ENCODE measurements at regions not wholly inside any gene's neighbourhood (a gene's known extent, or its start where the extent isn't known, plus 50 kb on each side); places are given as distances from the start of the nearest gene placed in this dataset.
A peak's percentile ranks its signal among the peaks of the same experiment; 100 is the strongest.

DNA sequence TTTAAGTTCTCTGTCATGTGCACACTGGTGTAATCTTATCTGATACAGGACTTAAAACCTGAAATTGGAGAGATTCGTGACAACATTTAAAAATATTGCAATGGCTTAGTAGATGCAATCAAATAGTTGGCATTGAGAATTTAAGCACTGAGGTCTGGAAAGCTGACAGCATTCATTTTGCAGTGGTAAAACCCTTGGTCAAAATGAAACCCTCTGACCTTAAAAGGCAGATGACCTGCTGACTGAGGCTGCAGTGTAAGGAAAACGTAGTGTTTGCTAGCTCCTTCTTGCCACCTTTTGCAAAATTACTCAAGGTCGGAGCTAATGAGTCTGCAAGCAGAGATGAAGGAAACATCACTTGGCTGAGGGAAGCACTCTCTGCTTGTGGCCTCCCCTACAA, 150.6 kb downstream of the KCTD12 start:
- Histone ChIP-seq H3K36me3 (no peaks in the 10 kb centered on the region), H3K27me3 (no peaks in the 10 kb centered on the region), H3K4me1 (no peaks in the 10 kb centered on the region), H3K4me2 (no peak overlapping the region), H3K9me3 (no peaks in the 10 kb centered on the region), H3K9ac (no peak overlapping the region), H4K20me1 (no peaks in the 10 kb centered on the region), H3K27ac (no peak overlapping the region), H3K4me3 (no peak overlapping the region)
- TF ChIP-seq Cebpa-rat (IDR thresholded peaks at IDR 0.05): no peak

DNA sequence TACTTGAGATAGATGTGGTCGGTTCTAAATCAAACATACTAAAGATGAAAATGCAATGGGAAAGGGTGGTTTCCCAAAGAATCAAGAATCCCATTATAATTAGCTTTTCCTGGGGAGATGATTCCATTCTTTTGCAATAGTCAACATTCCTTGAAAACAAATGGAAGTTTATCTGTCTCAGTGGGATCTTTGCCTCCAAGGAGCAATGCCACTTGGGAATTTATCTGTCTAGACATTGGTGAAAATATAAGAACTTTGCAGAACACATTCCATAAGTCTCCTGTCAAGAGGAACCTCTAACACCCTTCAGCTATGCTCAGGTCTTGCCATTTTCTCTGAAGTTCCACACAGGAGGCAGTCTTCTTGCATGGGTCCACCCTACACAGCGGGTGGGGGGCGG, 152.5 kb downstream of the KCTD12 start:
- H3K4me1 ChIP-seq: no peaks in the 10 kb centered on the region
- no peak for TF ChIP-seq Cebpa-rat (IDR thresholded peaks at IDR 0.05)
- H3K9me3 ChIP-seq: no peaks in the 10 kb centered on the region
- H4K20me1 ChIP-seq: no peaks in the 10 kb centered on the region
- H3K27ac ChIP-seq: no peak overlapping the region
- no peak overlapping the region for H3K4me3 ChIP-seq
- no peaks in the 10 kb centered on the region for H3K36me3 ChIP-seq
- no peak overlapping the region for H3K9ac ChIP-seq
- H3K27me3 ChIP-seq: no peaks in the 10 kb centered on the region
- no peak overlapping the region for H3K4me2 ChIP-seq

- Histone ChIP-seq H3K36me3 (no peaks in the 10 kb centered on the region), H4K20me1 (no peaks in the 10 kb centered on the region), H3K4me1 (no peaks in the 10 kb centered on the region), H3K4me3 (no peak overlapping the region), H3K9me3 (peaks cover 9% of the 10 kb centered on the region), H3K4me2 (no peak overlapping the region), H3K9ac (no peak overlapping the region), H3K27me3 (no peaks in the 10 kb centered on the region), H3K27ac (no peak overlapping the region)
- no peak for TF ChIP-seq Cebpa-rat (IDR thresholded peaks at IDR 0.05)
Observed at GRCh38 chr13:76732367-76732766, 153.8 kb downstream of the KCTD12 start.

GRCh38 chr13:76730220-76730619, 156.0 kb downstream of the KCTD12 start:
- H3K4me3 ChIP-seq: no peak overlapping the region

DNA sequence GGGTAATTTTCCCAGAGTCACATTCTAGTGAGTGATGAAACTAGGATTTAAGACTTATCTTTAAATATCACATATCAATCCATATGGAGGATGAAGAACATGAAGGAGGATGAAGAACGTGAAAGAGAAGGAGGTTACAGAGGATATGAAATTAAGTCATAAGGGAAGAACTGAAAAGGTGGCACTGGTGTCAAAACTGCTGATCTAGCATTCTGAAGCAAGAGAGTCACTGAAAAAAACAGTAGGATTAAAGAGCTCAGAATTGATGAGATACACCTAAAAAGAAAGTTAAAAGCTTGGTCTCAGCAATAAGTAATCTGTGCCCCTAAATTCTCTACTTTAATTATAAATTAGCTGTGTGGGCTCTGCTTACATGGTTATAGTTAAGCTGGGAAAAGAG, 156.5 kb downstream of the KCTD12 start:
- Histone ChIP-seq H3K4me1 (no peaks in the 10 kb centered on the region), H3K4me2 (no peak overlapping the region), H3K9ac (no peak overlapping the region), H3K4me3 (no peak overlapping the region), H3K27ac (no peak overlapping the region), H3K9me3 (peaks cover 21% of the 10 kb centered on the region), H3K36me3 (no peaks in the 10 kb centered on the region), H3K27me3 (no peaks in the 10 kb centered on the region), H4K20me1 (no peaks in the 10 kb centered on the region)
- TF ChIP-seq Cebpa-rat (IDR thresholded peaks at IDR 0.05): no peak

More at GRCh38 chr13:76730220-76730619, 156.0 kb downstream of the KCTD12 start:
- Histone ChIP-seq H3K27ac (no peak overlapping the region), H3K9ac (no peak overlapping the region), H3K27me3 (no peaks in the 10 kb centered on the region), H3K4me1 (no peaks in the 10 kb centered on the region), H3K9me3 (peaks cover 21% of the 10 kb centered on the region), H3K4me2 (no peak overlapping the region), H4K20me1 (no peaks in the 10 kb centered on the region), H3K36me3 (no peaks in the 10 kb centered on the region)
- TF ChIP-seq Cebpa-rat (IDR thresholded peaks at IDR 0.05): no peak

- Histone ChIP-seq H3K9ac (no peak overlapping the region), H3K4me3 (no peak overlapping the region), H3K4me2 (no peak overlapping the region), H3K36me3 (no peaks in the 10 kb centered on the region), H3K4me1 (peaks cover 8% of the 10 kb centered on the region), H4K20me1 (no peaks in the 10 kb centered on the region), H3K27ac (no peak overlapping the region), H3K9me3 (peaks cover 21% of the 10 kb centered on the region), H3K27me3 (no peaks in the 10 kb centered on the region)
- no peak for TF ChIP-seq Cebpa-rat (IDR thresholded peaks at IDR 0.05)
Observed at GRCh38 chr13:76725896-76726295, 160.3 kb downstream of the KCTD12 start.

- TF ChIP-seq Cebpa-rat (IDR thresholded peaks at IDR 0.05): no peak
- Histone ChIP-seq H3K4me1 (peaks cover 8% of the 10 kb centered on the region), H3K4me2 (no peak overlapping the region), H3K9ac (no peak overlapping the region), H3K27ac (no peak overlapping the region), H3K27me3 (no peaks in the 10 kb centered on the region), H3K4me3 (no peak overlapping the region), H3K36me3 (no peaks in the 10 kb centered on the region), H3K9me3 (peaks cover 21% of the 10 kb centered on the region), H4K20me1 (no peaks in the 10 kb centered on the region)
Observed at GRCh38 chr13:76725211-76725610, 161.0 kb downstream of the KCTD12 start.

- Histone ChIP-seq H3K27me3 (no peaks in the 10 kb centered on the region), H3K9ac (no peak overlapping the region), H3K4me1 (peaks cover 8% of the 10 kb centered on the region), H3K4me2 (no peak overlapping the region), H4K20me1 (no peaks in the 10 kb centered on the region), H3K36me3 (no peaks in the 10 kb centered on the region), H3K4me3 (no peak overlapping the region), H3K27ac (no peak overlapping the region), H3K9me3 (peaks cover 21% of the 10 kb centered on the region)
- TF ChIP-seq Cebpa-rat (IDR thresholded peaks at IDR 0.05): no peak
Observed at GRCh38 chr13:76724421-76724820, 161.8 kb downstream of the KCTD12 start.

- peak overlapping the region; percentile 35 for H3K4me2 ChIP-seq
- H3K36me3 ChIP-seq: no peaks in the 10 kb centered on the region
- no peak overlapping the region for H3K4me3 ChIP-seq
- H3K27me3 ChIP-seq: no peaks in the 10 kb centered on the region
- H3K4me1 ChIP-seq: peaks cover 8% of the 10 kb centered on the region
- no peak for TF ChIP-seq Cebpa-rat (IDR thresholded peaks at IDR 0.05)
- H3K27ac ChIP-seq: peak overlapping the region; percentile 12; the same call in 1 of the 2 replicates
- H3K9ac ChIP-seq: no peak overlapping the region
- H3K9me3 ChIP-seq: peaks cover 21% of the 10 kb centered on the region
- no peaks in the 10 kb centered on the region for H4K20me1 ChIP-seq
Observed at GRCh38 chr13:76723551-76724232, 162.5 kb downstream of the KCTD12 start.

DNA sequence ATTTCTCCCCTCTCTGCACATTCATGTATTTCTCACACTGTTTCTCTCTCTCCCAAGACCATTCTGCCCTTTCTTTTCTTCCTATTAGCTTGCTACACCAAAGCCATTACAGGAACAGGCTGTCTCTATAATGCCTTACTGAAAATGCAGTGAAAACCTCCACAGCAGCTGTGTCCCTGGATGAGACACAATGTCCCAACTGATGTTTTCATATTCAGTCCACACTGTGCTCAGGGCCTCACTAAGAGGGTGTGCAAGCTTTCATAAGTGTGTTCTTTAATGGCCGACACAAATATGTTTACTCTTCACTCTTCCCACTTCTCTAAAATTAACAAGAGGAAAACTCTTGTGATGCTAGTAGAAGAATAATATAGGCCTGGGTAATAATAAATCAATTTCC, 163.4 kb downstream of the KCTD12 start:
- peaks cover 16% of the 10 kb centered on the region for H3K9me3 ChIP-seq
- no peak overlapping the region for H3K27ac ChIP-seq
- no peaks in the 10 kb centered on the region for H3K36me3 ChIP-seq
- no peak overlapping the region for H3K4me2 ChIP-seq
- H3K9ac ChIP-seq: no peak overlapping the region
- peaks cover 8% of the 10 kb centered on the region for H3K4me1 ChIP-seq
- H4K20me1 ChIP-seq: no peaks in the 10 kb centered on the region
- no peaks in the 10 kb centered on the region for H3K27me3 ChIP-seq
- H3K4me3 ChIP-seq: no peak overlapping the region
- TF ChIP-seq Cebpa-rat (IDR thresholded peaks at IDR 0.05): no peak

- H3K9me3 ChIP-seq: no peaks in the 10 kb centered on the region
- H4K20me1 ChIP-seq: no peaks in the 10 kb centered on the region
- peaks cover 8% of the 10 kb centered on the region for H3K4me1 ChIP-seq
- TF ChIP-seq Cebpa-rat (IDR thresholded peaks at IDR 0.05): no peak
- no peak overlapping the region for H3K9ac ChIP-seq
- no peak overlapping the region for H3K4me2 ChIP-seq
- H3K27me3 ChIP-seq: no peaks in the 10 kb centered on the region
- no peaks in the 10 kb centered on the region for H3K36me3 ChIP-seq
- no peak overlapping the region for H3K4me3 ChIP-seq
- no peak overlapping the region for H3K27ac ChIP-seq
Observed at GRCh38 chr13:76720821-76721220, 165.4 kb downstream of the KCTD12 start.

Data from BLaER1 (cell line).